ENCODE measurements at regions not wholly inside any gene's neighbourhood (a gene's known extent, or its start where the extent isn't known, plus 50 kb on each side); places are given as distances from the start of the nearest gene placed in this dataset.

DNA sequence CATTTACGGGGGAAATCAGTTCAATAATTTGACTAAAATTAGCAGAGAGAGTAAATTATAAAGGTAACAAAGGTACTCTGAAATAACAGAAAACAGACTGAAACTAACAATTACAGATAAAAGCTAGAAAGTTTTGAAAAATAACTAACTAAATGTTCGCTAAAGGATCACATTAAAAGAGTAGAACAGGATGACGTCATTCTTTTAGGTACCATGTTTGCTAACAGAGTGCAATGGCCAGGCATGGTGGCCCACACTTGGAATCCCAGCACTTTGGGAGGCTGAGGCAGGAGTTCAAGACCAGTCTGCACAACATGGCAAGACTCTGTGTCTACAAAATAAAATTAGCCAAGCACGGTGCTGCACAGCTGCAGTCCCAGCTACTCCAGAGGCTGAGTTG lies 212.3 kb upstream of the CDYL start:
- TF ChIP-seq, protein P1, sequence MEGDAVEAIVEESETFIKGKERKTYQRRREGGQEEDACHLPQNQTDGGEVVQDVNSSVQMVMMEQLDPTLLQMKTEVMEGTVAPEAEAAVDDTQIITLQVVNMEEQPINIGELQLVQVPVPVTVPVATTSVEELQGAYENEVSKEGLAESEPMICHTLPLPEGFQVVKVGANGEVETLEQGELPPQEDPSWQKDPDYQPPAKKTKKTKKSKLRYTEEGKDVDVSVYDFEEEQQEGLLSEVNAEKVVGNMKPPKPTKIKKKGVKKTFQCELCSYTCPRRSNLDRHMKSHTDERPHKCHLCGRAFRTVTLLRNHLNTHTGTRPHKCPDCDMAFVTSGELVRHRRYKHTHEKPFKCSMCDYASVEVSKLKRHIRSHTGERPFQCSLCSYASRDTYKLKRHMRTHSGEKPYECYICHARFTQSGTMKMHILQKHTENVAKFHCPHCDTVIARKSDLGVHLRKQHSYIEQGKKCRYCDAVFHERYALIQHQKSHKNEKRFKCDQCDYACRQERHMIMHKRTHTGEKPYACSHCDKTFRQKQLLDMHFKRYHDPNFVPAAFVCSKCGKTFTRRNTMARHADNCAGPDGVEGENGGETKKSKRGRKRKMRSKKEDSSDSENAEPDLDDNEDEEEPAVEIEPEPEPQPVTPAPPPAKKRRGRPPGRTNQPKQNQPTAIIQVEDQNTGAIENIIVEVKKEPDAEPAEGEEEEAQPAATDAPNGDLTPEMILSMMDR (conservative IDR thresholded peaks at IDR 0.05; ENCODE audit: low read depth in 2 of 2) = no peak
- TF ChIP-seq EZH2 (IDR thresholded peaks at IDR 0.05; ENCODE audit: low read depth, unreplicated experiment) = no peak

Measured in GM23338 (cell line).